ENCODE measurements at regions not wholly inside any gene's neighbourhood (a gene's known extent, or its start where the extent isn't known, plus 50 kb on each side); places are given as distances from the start of the nearest gene placed in this dataset.

DNA sequence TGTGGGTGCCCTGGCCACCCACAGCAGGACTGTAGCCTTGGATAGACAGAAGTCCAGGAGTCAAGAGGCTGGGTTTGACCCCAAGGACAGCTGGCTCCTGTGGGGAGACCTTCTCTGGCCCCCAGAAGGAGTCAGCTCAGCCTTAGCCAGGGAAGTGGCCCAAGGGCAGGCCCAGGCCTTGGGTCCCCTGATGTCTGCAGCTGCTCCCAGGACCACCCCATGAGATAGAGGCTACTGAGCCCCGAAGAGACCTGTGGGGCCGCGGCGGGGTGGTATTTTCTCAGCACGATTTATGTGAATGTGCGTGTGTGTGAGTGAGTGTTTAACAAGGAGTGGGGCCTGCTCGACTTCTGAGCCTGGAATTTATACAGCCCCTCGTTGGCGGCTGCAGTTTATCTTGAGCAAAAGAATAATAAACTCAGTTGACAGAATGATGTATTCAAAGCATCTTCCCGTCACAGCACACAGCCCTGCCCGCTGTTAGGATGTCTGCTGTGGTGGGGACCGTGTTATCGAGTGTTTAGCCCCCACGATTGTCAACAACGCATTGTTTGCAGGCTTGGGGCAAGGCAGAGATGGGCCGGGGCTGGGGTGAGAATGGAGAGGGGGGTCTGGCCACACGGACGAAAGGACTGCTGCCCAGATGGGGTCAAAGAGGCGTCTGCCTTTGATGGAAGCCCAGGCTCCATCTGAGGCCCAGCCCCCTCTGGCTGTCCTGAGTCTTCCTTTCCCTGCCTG is 163.3 kb downstream of the VEGFA start:
- Histone ChIP-seq H3K4me1 (ENCODE audit: control insufficient read depth in 1 of 2, insufficient read depth in 1 of 2, low read depth in 1 of 2, low read length in 1 of 2) (no peaks in the 10 kb centered on the region), H3K27me3 (peaks cover 4% of the 10 kb centered on the region), H3K36me3 (no peaks in the 10 kb centered on the region), H3K4me3 (ENCODE audit: low read depth in 1 of 2, low read length in 1 of 2) (no peak overlapping the region), H3K9me3 (no peaks in the 10 kb centered on the region), H3K27ac (no peak overlapping the region)
- TF ChIP-seq, protein P1, sequence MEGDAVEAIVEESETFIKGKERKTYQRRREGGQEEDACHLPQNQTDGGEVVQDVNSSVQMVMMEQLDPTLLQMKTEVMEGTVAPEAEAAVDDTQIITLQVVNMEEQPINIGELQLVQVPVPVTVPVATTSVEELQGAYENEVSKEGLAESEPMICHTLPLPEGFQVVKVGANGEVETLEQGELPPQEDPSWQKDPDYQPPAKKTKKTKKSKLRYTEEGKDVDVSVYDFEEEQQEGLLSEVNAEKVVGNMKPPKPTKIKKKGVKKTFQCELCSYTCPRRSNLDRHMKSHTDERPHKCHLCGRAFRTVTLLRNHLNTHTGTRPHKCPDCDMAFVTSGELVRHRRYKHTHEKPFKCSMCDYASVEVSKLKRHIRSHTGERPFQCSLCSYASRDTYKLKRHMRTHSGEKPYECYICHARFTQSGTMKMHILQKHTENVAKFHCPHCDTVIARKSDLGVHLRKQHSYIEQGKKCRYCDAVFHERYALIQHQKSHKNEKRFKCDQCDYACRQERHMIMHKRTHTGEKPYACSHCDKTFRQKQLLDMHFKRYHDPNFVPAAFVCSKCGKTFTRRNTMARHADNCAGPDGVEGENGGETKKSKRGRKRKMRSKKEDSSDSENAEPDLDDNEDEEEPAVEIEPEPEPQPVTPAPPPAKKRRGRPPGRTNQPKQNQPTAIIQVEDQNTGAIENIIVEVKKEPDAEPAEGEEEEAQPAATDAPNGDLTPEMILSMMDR (IDR thresholded peaks at IDR 0.05) = no peak

DNA sequence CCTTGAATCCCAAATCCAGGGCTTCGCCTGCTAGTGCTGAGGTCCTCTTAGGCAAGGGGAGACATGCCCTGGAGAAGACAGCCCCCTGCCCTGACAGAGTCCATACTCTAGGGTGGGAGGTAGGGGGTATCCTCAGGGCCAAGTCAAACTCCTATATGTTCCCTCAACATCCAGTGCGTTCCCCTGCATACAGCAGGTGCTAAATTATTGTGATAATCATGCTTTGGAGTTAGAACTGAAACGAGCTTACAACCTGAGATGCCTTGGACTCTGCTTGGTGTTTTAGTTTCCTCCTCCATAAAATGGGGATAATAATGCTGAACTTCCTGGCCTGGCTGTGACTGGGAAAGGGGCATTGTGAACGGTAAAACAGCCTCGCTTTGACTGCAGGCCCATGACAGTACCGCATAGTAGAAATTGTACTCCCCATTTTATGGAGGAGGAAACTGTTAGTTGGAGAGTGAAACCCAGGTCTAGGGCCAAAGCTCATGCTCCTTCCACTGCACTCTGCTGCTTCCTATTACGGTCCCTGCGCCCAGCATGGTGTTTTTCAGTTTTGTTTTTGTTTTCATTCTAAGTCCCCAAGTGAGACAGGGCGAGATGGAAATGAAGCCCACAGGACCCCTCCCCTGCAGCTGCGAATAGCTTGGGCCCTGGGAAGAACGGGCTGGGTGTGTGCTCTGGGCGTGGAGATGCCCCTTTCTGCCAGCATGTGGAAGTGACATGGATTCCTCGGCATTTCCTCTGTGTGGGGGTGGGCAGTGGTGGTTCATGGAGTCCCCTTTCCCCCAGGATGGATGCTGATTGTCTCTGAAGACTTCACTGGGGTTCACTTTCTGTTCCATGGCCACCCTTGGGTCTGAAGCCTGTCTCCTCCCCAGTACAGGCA is 162.5 kb downstream of the VEGFA start:
- Histone ChIP-seq H3K4me3 (ENCODE audit: low read depth in 1 of 2, low read length in 1 of 2) (no peak overlapping the region), H3K4me1 (ENCODE audit: control insufficient read depth in 1 of 2, insufficient read depth in 1 of 2, low read depth in 1 of 2, low read length in 1 of 2) (no peaks in the 10 kb centered on the region), H3K36me3 (no peaks in the 10 kb centered on the region), H3K9me3 (no peaks in the 10 kb centered on the region), H3K27ac (no peak overlapping the region), H3K27me3 (peaks cover 4% of the 10 kb centered on the region)
- TF ChIP-seq, protein P1 (IDR thresholded peaks at IDR 0.05) = no peak

DNA sequence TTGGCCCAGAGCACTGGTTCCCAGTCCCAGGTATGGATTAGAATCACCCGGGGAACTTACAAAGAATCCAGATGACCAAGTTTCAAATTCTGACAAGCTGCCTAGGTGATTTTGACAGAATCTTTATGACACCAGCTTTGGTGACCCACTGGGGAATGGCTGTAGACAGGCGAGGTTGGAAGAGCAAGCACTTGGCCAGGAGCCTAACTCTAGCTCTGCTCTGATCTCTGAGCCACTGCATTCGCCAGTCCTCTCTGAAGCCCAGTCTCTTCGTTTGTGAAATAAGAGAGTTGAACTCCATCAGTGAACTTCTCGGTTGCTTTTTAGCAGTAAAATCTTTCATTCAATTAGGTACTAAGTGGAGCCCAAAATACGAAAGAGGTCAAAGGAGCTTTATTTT is 161.2 kb downstream of the VEGFA start:
- TF ChIP-seq, protein P1 (IDR thresholded peaks at IDR 0.05) = no peak
- Histone ChIP-seq H3K27ac (no peak overlapping the region), H3K27me3 (peaks cover 13% of the 10 kb centered on the region), H3K4me1 (ENCODE audit: control insufficient read depth in 1 of 2, insufficient read depth in 1 of 2, low read depth in 1 of 2, low read length in 1 of 2) (no peaks in the 10 kb centered on the region), H3K4me3 (ENCODE audit: low read depth in 1 of 2, low read length in 1 of 2) (no peak overlapping the region), H3K9me3 (no peaks in the 10 kb centered on the region), H3K36me3 (no peaks in the 10 kb centered on the region)

DNA sequence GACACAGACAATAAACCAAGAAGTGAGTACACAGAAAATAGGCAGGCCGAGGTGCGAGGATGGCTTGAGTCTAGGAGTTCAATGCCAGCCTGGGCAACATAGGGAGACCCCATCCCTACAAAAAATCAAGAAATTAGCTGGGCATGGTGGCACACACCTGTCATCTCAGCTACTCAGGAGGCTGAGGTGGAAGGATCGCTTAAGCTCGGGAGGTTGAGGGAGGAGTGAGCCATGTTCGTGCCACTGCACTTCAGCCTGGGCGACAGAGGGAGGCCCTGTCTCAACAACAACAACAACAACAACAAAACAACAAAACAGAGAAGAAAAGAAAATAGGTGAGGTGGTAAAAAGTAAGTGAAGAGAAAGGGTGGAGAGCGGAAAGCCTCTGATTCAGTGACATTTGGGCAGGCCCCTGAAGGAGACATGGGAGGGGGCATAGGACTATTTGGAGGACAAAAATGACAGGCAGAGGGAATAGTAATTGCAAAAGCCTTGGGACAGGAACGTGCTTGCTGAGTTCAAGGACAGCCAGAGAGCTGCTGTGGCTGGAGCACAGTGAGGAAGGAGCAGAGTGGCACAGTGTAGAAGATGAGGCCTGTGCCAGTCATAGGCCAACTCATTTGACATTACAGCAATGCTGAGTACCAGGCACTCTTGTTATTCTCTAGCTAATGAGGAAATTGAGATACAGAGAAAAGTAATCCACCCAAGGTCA is 160.6 kb downstream of the VEGFA start:
- H3K4me3 ChIP-seq (ENCODE audit: low read depth in 1 of 2, low read length in 1 of 2) = no peak overlapping the region
- H3K27me3 ChIP-seq = peaks cover 14% of the 10 kb centered on the region
- H3K36me3 ChIP-seq = no peaks in the 10 kb centered on the region
- H3K27ac ChIP-seq = no peak overlapping the region
- TF ChIP-seq, protein P1 (IDR thresholded peaks at IDR 0.05) = no peak
- no peaks in the 10 kb centered on the region for H3K9me3 ChIP-seq
- H3K4me1 ChIP-seq (ENCODE audit: control insufficient read depth in 1 of 2, insufficient read depth in 1 of 2, low read depth in 1 of 2, low read length in 1 of 2) = no peaks in the 10 kb centered on the region

DNA sequence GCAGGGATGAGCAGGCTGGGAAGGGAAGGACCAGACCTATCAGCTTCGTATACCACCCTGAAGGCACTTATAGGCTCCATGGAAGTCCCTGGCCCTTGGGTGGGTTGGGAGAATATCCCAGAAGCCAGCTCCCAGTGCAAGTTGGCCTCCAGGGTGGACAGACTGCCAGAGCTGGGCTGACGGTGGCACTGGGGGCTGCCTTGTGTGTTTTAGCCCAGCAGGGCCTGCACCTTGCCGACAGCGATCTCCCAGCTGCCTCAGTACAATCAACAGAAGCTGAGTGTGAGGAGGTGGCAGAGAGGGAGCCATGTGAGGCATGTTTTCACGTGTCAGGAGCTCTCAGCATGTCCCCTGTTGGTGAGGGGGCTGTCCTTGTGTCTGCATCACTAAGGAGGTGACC is 159.5 kb downstream of the VEGFA start:
- Histone ChIP-seq H3K4me1 (ENCODE audit: control insufficient read depth in 1 of 2, insufficient read depth in 1 of 2, low read depth in 1 of 2, low read length in 1 of 2) (no peaks in the 10 kb centered on the region), H3K27ac (no peak overlapping the region), H3K36me3 (no peaks in the 10 kb centered on the region), H3K4me3 (ENCODE audit: low read depth in 1 of 2, low read length in 1 of 2) (no peak overlapping the region), H3K27me3 (peaks cover 25% of the 10 kb centered on the region), H3K9me3 (no peaks in the 10 kb centered on the region)
- TF ChIP-seq, protein P1 (IDR thresholded peaks at IDR 0.05) = no peak

Data from neutrophil (primary cell).